H7 (cell line): ENCODE measurements at regions not wholly inside any gene's neighbourhood (a gene's known extent, or its start where the extent isn't known, plus 50 kb on each side); places are given as distances from the start of the nearest gene placed in this dataset.

Experiments
- DNase-seq: peaks from one replicate; pipeline ENCODE4 v3.0.0; 2012
- H3K27me3 ChIP-seq: 2 replicates; pipeline ENCODE4 v1.6.0; 2011; ENCODE audit warnings: mild to moderate bottlenecking, low read length; ENCODE audit not compliant: control insufficient read depth, insufficient read depth
- H3K36me3 ChIP-seq: replicated peaks from 2 replicates; pipeline ENCODE4 v1.5.1; 2011; ENCODE audit warnings: low read length; ENCODE audit not compliant: control insufficient read depth, insufficient read depth
- H3K4me3 ChIP-seq: 2 replicates; pipeline ENCODE4 v1.5.1; 2011; ENCODE audit warnings: low read depth, mild to moderate bottlenecking, control low read depth, low read length, moderate library complexity; ENCODE audit not compliant: insufficient read depth

- no peaks in the 10 kb centered on the region for H3K36me3 ChIP-seq
- no peak overlapping the region for H3K4me3 ChIP-seq
- DNase-seq: no peak
- H3K27me3 ChIP-seq: no peaks in the 10 kb centered on the region
Observed at GRCh38 chrX:122500556-122500955, 683.5 kb upstream of the GRIA3 start.

GRCh38 chrX:122501652-122502051, 682.4 kb upstream of the GRIA3 start:
- H3K27me3 ChIP-seq: no peaks in the 10 kb centered on the region
- DNase-seq: no peak

GRCh38 chrX:122504026-122504425, 680.1 kb upstream of the GRIA3 start:
- Histone ChIP-seq H3K36me3 (no peaks in the 10 kb centered on the region), H3K27me3 (no peaks in the 10 kb centered on the region), H3K4me3 (no peak overlapping the region)
- DNase-seq: no peak

More at GRCh38 chrX:122501652-122502051, 682.4 kb upstream of the GRIA3 start:
- no peak overlapping the region for H3K4me3 ChIP-seq
- no peaks in the 10 kb centered on the region for H3K36me3 ChIP-seq

GRCh38 chrX:122512561-122513072, 671.5 kb upstream of the GRIA3 start:
- Histone ChIP-seq H3K36me3 (no peaks in the 10 kb centered on the region), H3K27me3 (no peaks in the 10 kb centered on the region), H3K4me3 (no peak overlapping the region)
- DNase-seq: no peak

GRCh38 chrX:122517786-122518185, 666.3 kb upstream of the GRIA3 start:
- DNase-seq: no peak
- Histone ChIP-seq H3K4me3 (no peak overlapping the region), H3K27me3 (no peaks in the 10 kb centered on the region), H3K36me3 (no peaks in the 10 kb centered on the region)

GRCh38 chrX:122545778-122546177, 638.3 kb upstream of the GRIA3 start:
- no peak overlapping the region for H3K4me3 ChIP-seq
- H3K27me3 ChIP-seq: no peaks in the 10 kb centered on the region
- no peaks in the 10 kb centered on the region for H3K36me3 ChIP-seq
- no peak for DNase-seq

- no peaks in the 10 kb centered on the region for H3K27me3 ChIP-seq
- no peak for DNase-seq
- H3K36me3 ChIP-seq: no peaks in the 10 kb centered on the region
- no peak overlapping the region for H3K4me3 ChIP-seq
Observed at GRCh38 chrX:122546269-122546668, 637.8 kb upstream of the GRIA3 start.

GRCh38 chrX:122552286-122552800, 631.7 kb upstream of the GRIA3 start:
- no peak for DNase-seq
- no peaks in the 10 kb centered on the region for H3K36me3 ChIP-seq
- no peaks in the 10 kb centered on the region for H3K27me3 ChIP-seq
- H3K4me3 ChIP-seq: no peak overlapping the region

GRCh38 chrX:122555925-122556324, 628.2 kb upstream of the GRIA3 start:
- H3K36me3 ChIP-seq: no peaks in the 10 kb centered on the region
- no peak overlapping the region for H3K4me3 ChIP-seq

GRCh38 chrX:122565952-122566351, 618.1 kb upstream of the GRIA3 start:
- Histone ChIP-seq H3K36me3 (no peaks in the 10 kb centered on the region), H3K27me3 (no peaks in the 10 kb centered on the region), H3K4me3 (no peak overlapping the region)
- no peak for DNase-seq

More at GRCh38 chrX:122555925-122556324, 628.2 kb upstream of the GRIA3 start:
- no peak for DNase-seq
- no peaks in the 10 kb centered on the region for H3K27me3 ChIP-seq

- H3K27me3 ChIP-seq: no peaks in the 10 kb centered on the region
- H3K4me3 ChIP-seq: no peak overlapping the region
- no peak for DNase-seq
- no peaks in the 10 kb centered on the region for H3K36me3 ChIP-seq
Observed at GRCh38 chrX:122566401-122566800, 617.7 kb upstream of the GRIA3 start.

- no peak for DNase-seq
- Histone ChIP-seq H3K36me3 (no peaks in the 10 kb centered on the region), H3K27me3 (no peaks in the 10 kb centered on the region), H3K4me3 (no peak overlapping the region)
Observed at GRCh38 chrX:122567911-122568310, 616.2 kb upstream of the GRIA3 start.

- Histone ChIP-seq H3K36me3 (no peaks in the 10 kb centered on the region), H3K4me3 (no peak overlapping the region), H3K27me3 (no peaks in the 10 kb centered on the region)
- DNase-seq: no peak
Observed at GRCh38 chrX:122572461-122572860, 611.6 kb upstream of the GRIA3 start.

GRCh38 chrX:122579036-122579435, 605.0 kb upstream of the GRIA3 start:
- Histone ChIP-seq H3K36me3 (no peaks in the 10 kb centered on the region), H3K27me3 (no peaks in the 10 kb centered on the region), H3K4me3 (no peak overlapping the region)
- DNase-seq: no peak

- DNase-seq: no peak
- Histone ChIP-seq H3K27me3 (no peaks in the 10 kb centered on the region), H3K36me3 (no peaks in the 10 kb centered on the region), H3K4me3 (no peak overlapping the region)
Observed at GRCh38 chrX:122579526-122579925, 604.6 kb upstream of the GRIA3 start.
